Lower leg skin (tissue), 3 donors: ENCODE measurements at regions not wholly inside any gene's neighbourhood (a gene's known extent, or its start where the extent isn't known, plus 50 kb on each side); places are given as distances from the start of the nearest gene placed in this dataset.

Source experiments
- CTCF ChIP-seq, 3 donors: fragments of 450-650 bp; IDR thresholded peaks; one replicate each; pipeline ENCODE4 v1.5.1; 2016; ENCODE audit warnings: antibody characterized with exemption in 3 of 3, mild to moderate bottlenecking in 3 of 3, moderate library complexity in 2 of 3
- POLR2A ChIP-seq, 2 donors: fragments of 450-650 bp; IDR thresholded peaks; one replicate each; pipeline ENCODE4 v1.6.1; 2016 to 2017; ENCODE audit warnings: antibody characterized with exemption in 2 of 2, mild to moderate bottlenecking in 1 of 2, moderate library complexity in 1 of 2

GRCh38 chr16:55250701-55251100 is 73.3 kb upstream of the IRX6 start:
- TF ChIP-seq CTCF (IDR thresholded peaks at IDR 0.05) (no peak), POLR2A (IDR thresholded peaks at IDR 0.05) (no peak)
